NCI-H82 (cell line): ENCODE measurements at regions not wholly inside any gene's neighbourhood (a gene's known extent, or its start where the extent isn't known, plus 50 kb on each side); places are given as distances from the start of the nearest gene placed in this dataset.
A peak's percentile ranks its signal among the peaks of the same experiment; 100 is the strongest.
"Not testable (repeated sequence)": the region's sequence is repeated elsewhere in the genome, so short reads cannot be mapped to it uniquely, and the experiment has no call there.

Experiments
- DNase-seq: peaks from one replicate; lab custom pipeline; 2025; lab: John Stamatoyannopoulos, UW

- DNase-seq: peak; percentile 52
Observed at GRCh38 chr6:118719351-118720124, 68.1 kb upstream of the CEP85L start.

- no peak for DNase-seq
Observed at GRCh38 chr6:118718903-118719302, 67.5 kb upstream of the CEP85L start.

DNA sequence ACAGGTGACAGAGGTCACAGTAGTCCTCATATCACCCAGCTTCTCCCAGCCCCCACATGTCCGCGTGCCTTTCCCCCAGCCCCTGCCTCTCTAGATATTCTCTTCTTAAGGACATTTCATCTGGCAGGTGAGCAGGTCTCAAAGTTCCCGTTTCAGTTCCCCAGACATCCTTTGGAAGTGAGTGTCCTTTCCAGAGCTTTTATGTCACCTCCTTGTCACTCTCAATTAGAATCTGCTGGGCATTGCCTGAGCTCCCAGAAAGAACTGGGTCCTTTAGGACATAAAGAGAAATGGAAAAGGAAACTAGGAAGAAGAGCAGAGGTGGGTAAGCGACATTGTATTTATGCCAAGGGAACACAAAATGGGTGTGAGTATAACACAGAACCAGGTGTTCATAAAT lies 66.9 kb upstream of the CEP85L start:
- DNase-seq: no peak

GRCh38 chr6:118717106-118717505 lies 65.7 kb upstream of the CEP85L start:
- DNase-seq: no peak

GRCh38 chr6:118715907-118716306 lies 64.5 kb upstream of the CEP85L start:
- not testable (repeated sequence) for DNase-seq

DNA sequence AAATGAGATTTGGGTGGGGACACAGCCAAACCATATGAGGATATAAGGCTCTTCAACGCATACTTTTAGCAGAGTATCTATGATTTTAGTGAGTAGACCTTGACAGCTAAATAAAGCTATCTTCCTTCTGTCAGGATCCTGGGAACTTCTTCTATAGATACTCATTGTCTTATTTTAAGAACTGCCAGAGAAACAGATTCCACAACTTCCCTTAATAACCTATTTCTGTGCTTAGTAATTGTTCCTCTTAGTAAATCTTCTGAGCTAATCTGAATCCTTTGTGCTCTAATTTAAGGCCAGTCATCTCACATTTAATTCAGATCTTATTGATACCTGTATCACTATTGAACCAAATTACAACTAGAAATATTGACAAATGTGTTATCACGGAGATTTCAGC lies 64.0 kb upstream of the CEP85L start:
- DNase-seq: no peak

DNA sequence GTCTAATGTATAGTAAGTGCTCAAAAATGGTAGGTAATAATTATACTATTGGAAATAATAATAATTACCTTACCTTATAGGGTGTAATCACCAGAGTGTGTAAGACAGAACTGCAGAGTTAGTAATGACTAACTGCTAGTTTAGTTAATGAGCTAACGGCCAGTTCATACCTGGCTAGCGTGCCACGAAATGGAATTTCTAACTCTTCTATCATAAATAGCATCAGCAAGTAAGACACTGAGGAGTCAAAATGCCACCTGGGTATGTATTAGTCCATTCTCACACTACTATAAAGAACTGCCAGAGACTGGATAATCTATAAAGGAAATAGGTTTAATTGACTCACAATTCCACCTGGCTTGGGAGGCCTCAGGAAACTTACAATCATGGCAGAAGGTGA lies 63.4 kb upstream of the CEP85L start:
- DNase-seq: no peak

DNA sequence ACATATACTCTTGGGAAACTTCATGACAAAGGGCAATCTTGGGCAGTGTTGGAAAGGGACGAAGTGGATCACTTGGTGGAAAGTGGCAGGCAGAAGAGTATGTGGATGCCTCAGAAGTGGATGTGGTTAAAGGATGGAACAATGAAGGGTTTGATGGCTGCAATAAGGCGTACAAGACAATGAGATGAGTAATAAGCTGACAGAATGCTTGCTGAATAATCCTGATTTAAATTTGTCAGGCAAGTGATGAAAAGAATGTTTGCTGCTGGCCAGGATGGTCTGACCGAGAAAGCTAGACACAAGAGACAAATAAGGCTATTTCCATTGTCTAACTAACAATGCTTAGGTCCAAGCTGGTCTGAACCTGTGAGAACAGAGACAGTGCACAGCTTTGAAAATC lies 61.6 kb upstream of the CEP85L start:
- DNase-seq: no peak

DNA sequence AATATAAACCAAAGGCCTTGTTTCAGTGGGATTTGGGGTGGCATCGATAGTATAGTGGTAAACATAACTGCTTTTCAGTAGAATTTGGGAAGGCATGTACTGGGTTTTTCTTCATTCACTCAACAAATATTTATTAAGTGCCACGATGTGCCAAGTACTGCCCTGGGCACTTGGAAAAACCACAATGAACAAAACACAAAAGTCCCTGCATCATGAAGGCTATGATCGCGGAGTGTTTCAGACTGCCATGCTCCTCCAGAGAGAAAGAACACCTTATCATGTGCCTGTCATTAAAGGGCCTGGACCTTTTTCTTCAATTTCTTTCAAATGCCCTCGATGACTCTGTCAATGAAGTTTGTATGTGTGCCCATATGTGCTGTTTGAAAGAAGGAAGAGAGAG lies 59.2 kb upstream of the CEP85L start:
- DNase-seq: no peak

DNA sequence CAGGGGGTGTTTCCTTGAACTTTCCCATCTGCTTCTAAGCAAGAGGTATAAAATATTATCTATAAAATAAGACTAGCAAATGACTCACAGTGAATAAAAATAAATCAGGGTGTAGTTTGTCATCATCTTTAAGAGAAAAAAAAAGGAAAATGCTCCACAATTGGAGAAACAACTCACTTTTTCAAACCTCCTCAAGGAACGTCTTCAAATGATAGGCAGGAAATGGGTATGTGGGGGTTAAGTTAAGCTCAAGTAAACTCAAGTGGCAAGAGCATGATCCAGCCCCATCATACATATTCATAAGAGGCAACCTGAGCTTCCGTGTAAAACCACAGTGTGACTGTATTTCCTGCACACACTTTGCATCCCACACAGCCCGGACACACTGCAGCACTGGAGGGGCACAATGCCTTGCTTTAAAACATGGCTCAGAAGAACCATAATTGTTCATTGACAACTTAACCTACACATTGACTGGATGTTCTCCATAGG lies 58.5 kb upstream of the CEP85L start:
- no peak for DNase-seq

DNA sequence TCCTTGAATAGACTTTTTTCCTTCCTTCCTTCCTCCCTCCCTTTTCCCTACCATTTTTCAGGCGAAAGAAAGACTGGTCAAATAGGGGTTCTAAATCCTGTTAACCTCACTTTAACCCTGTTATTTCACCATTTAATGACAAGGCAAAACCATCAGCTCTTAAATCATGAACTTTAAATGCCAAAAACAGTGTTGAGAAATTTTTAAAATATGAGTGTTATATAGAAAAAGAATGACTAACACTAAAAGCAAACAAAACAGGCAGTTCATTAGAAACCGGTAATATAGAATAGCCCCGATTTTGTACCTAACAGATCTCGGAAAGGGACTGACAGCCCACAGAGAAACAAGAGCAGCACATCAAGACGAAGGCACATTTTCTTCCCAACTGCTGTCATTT lies 57.4 kb upstream of the CEP85L start:
- DNase-seq: no peak

GRCh38 chr6:118708055-118708454 lies 56.7 kb upstream of the CEP85L start:
- DNase-seq: no peak

DNA sequence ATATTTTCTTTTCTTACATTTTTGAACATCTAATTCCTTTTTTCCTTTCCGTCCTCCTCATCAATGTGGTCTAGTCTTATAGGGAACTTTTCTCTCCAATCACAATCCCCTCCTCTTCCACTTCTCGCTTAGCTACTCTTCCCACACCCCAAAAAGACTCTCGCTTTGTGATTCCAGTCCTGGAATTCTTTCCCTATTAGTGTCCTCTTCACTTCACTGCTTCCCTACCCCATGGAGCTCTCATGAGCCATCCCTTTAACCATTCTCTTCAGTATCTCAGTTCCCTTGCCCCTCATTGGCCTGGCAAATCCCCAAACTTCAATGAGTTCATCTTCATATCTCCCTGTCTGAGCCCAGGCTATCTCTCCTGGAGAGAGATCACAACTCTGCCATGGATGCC lies 55.3 kb upstream of the CEP85L start:
- DNase-seq: no peak

- no peak for DNase-seq
Observed at GRCh38 chr6:118705544-118706491, 54.4 kb upstream of the CEP85L start.

- DNase-seq: no peak
Observed at GRCh38 chr6:118704915-118705314, 53.5 kb upstream of the CEP85L start.

- DNase-seq: not testable (repeated sequence)
Observed at GRCh38 chr6:118701260-118701659, 49.9 kb upstream of the CEP85L start.
